Stimulated activated CD4-positive, alpha-beta T cell treated with anti-CD3 and anti-CD28 coated beads, Interleukin-1b, Interleukin-23, amount 100 ng/mL, for 48 hours (primary cell): ENCODE measurements at regions not wholly inside any gene's neighbourhood (a gene's known extent, or its start where the extent isn't known, plus 50 kb on each side); places are given as distances from the start of the nearest gene placed in this dataset.

Source experiments
- DNase-seq: peaks from one replicate; pipeline ENCODE4 v3.0.0-alpha.2; 2020

DNA sequence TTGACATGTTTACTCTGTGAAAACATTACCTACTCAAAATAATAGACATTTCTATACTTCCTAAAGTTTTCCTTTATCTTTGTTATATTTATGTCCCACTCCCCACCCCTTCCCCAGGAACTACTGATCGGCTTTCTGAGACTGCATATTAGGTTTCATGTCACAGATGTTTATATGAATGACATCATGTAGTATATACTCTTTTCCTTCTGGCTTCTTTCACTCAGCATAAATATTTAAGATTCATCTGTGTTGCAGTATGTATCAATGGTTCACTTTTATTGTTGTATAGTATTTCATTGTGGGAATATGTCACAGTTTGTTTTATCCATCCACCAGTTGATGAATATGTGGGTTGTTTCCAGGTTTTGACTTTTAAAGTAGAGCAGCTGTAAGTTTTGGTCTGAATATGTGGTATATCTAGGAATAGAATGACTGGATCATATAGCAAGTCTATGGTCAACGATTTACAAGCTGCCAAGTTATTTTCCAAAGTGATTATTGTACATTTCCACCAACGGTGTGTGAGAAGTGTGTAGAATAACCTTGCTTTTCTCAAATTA lies 73.8 kb upstream of the CAV2 start:
- no peak for DNase-seq

DNA sequence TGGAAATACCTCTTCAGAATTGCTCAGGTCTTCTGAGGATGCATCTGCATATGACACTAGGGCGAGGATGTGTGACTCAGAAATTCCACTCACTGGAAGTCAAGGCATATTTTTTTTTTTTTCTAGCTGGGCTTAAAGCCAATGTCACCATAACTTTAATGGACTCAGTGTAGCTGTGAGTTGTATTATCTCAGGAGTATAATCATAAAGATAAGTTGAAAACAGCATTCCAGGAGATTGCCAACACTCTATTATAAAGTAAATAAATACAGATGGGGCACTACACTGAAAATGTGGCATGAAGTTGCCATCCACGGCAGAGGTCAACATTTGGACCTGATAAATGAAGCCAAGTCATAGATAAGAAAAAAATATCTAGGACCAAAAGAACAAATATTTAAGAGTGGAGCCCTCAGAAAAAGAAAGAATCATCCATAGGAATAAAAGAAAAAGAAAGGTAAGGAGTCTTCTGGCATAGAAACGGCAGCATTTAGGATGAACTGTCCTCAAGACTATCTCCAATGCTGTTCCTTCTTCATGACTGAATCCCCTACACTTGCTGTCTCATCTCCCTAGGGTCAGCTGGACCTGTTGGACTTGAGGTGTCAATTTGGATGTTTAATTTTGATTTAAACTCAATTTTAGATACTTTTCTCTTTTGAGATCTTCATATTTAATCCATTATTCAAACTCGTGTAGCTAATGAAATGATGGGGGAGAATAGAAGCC lies 72.9 kb upstream of the CAV2 start:
- DNase-seq: no peak

DNA sequence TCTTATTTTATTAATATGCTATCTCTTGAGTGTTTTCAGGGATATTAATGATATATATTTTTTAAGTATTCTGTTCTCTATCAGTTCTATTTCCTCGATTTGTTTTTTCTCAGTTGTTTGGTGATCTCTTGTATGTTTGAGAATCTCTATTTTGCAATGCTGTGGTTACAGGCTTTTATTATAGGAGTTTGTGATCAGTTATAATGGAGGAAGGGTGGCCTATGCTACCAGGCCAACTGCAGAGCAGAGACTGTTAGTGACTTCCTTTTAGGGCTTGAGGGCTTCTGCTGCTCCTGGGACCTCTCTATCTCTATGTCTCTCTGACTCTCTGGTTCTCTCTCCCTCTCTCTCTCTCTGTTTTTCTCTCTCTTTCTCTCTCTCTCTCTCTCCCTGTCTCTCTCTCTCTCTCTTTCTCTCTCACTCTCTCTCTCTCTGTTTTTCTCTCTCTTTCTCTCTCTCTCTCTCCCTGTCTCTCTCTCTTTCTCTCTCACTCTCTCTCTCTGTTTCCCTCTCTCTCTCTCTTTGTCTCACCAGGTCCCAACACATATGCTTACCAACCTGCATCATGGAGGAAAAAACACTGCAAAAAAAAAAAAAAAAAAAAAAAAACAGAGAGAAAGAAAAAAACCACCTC lies 69.4 kb upstream of the CAV2 start:
- DNase-seq: no peak

DNA sequence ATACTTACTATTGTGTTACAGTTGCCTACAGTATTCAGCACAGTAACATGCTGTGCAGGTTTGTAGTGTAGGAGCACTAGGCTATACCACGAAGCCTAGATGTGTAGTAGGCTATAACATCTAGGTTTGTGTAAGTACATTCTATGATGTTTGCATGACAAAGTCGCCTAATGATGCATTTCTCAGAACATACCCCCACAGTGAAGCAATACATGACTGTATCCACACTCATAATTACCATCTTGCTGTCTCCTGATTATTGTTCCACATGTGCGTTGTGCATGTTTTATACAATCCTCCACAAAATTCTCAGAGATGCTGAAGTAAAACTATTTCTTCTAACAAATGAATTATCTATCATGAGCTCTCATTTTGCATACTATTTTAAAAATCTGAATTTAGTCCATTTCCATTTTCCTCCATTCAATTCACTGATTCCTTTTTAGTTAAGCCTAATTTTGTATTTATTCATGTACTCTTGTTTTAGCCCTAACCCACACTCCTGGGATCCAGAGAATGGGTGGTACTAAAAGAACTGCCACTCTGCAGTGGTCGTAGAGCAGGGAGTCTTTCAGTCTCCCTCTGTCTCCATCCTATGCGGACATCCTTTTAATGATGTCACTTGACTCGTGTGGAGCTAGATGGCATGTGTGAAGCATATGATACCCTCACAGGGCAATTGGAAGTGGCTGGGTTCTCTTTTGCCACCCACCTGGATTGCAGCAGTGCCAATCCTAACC lies 67.6 kb upstream of the CAV2 start:
- no peak for DNase-seq

DNA sequence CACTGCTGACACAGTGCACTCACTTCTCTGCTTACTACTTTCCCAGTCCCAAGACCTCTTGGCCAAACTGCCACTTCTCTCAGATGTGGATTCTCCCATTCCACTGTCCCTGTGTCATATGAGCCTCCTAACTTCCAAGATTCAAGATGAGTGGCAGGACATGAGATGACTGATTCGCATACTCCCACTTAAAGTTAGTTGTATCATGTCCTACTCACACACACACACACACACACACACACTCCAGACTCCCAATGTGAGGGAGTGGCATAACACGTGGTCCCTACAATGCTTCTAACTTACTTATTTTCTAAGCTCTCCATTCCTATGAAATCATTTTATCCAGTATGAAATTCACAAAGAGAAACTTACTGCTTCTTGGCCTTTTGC lies 67.0 kb upstream of the CAV2 start:
- no peak for DNase-seq

DNA sequence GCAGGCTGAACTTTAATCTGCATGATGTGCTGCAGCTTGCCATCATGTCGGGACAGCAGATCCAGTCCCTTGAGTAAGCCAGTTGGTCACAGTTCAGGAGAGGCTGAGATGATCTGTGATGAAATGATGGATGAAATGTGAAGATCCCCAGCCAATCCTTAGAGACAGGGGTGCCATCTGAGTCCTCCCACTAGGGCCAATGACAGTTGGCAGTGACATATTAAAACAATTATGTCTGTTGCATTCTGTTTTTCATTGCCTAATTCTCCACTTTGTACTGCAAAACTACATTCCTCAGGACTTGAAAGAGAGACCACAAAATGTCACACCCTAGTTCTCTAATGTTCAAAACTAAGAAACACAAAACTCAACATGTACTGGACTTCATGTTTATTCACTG lies 66.3 kb upstream of the CAV2 start:
- no peak for DNase-seq

DNA sequence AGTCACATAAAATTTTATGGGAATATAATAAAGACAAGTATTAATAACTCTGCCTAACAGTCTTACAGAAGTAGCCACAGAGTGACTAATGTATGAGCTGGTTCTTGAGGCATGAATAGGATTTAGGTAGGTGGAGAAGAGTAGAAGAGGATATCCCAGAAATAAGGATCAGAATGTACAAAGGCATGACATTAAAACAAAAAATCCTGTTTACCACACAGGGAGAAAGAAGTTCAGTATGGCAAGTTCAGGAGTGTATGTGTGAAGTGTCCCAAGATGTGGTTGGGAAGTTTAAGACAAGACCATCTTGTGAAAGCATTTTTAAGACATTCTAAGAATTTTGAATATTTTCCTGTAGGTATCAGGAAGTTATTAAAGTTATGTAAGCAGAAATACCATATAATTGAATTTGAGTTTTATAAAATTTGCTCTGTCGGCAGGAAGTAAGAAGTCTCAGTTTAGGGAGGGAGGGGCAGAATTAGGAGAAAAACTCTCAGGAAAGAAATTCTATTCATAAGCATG lies 64.7 kb upstream of the CAV2 start:
- no peak for DNase-seq

DNA sequence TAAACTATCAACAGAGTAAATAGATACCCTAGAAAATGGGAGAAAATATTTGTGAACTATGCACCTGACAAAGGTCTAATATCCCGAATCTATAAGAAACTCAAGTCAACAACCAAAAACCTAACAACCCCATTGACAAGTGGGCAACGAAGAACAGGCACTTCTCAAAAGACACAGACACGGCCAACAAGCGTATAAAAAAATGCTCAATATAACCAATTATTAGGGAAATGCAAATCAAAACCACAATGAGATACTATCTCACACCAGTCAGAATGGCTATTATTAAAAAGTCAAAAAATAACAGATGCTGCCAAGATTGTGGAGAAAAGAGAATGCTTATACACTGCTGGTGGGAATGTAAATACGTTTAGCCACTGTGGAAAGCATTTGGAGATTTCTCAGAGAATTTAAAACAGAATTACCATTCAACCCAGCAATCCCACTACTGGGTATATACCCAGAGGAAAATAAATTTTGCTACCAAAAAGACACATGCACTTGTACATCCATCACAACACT lies 63.2 kb upstream of the CAV2 start:
- DNase-seq: no peak

DNA sequence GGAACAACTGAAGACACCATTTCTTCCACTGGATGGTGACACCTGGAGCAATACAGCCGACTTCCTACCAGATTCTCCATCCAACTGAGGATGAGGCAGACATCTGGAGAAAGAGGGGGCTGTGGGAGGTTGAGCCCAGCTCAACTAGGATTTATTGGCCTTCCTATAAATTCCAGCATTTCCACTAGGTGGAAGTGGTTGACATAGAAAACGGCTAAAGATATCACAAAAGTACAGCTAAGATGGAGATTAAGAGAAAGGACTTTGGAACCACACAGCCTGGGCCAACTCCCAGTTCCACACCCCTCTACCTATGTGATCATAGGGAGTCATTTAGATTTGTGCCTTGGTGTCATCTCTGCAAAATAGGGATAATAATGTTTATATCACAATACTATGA lies 61.3 kb upstream of the CAV2 start:
- DNase-seq: no peak

DNA sequence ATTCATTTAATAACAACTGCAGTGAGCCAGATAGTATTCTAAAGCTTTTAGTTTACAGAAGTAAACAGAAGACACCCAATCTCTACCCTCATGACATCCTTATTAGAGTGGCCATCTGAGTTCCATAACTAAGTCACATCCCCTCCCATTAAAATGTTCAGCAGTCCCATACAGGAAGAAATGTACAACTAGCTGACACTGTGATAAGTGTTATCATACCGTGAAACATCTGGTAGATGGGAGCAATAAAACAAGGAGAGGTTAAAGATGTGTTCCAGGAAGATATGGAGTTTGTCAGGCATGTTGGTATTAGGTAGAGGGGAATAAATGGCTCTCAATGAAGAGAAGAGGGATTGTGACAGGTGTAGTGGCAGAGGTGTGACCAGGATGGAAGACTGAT lies 60.5 kb upstream of the CAV2 start:
- DNase-seq: no peak

DNA sequence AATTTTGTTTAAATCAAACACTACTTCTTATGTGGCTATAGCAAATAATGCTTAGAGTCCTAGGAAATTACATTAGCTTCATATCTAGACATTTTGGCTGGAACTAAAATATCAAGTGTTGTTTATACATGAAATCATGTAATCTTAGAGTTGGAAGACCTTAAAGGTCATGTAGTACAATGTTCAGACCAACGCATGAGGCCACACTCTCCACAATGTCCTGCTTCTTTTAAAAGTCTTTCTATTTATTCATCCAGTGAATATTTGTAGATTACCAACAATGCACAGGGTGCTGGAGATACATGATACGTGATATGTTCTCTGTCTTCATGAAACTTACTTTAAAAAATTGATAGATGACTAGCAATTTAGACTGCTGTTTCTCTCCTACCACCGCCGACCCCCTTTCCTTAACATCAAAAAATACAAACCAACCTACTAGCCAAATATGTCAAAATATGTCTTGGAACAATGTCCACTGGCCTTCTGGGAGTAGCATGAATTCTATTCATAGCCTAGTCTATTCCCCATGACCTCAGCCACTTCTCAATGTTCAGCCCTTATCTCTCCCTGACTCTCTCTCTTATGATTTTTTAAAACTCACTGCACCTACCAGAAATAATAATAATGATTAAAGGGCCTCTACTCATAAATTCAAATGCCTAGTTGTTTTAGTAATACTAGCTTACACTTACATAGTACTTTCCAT lies 59.5 kb upstream of the CAV2 start:
- DNase-seq: no peak

DNA sequence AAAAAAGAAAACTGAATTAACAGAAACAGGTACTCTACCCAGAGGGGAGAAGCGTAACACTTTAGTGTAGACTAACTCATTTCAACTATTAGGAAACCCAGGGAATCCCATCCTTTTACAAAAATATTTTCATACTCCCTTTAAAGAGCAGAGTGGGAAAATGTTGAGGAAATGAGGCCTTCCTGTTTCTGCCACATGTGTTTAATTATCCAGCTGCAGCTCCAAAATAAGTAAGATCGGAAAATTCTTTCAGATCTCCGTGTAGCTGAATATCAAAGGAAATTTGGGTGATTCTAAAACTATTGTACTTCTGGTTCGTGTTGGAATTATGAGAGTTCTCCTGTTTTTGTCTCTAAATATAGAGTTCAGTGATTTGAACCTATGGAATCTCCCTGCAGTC lies 58.0 kb upstream of the CAV2 start:
- DNase-seq: no peak

DNA sequence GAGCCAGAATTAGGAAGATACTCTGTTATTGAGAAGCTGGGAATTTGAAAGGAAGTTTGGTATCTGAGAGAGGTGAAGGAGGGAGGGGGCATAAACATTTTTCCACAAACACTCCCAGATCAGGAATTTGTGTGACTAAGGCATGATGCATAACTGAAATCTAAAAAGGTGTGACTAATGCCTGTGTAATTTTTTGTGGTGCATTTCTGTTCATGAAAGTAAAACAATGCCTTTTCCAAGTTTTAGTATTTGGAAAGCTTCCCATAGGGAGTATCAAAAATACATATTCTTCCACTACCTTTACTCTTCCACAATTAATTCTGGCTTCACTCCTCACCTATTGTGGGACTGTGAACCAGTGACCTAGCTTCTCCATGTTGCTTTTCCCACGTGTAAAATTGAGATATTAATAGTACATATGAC lies 56.4 kb upstream of the CAV2 start:
- DNase-seq: no peak

DNA sequence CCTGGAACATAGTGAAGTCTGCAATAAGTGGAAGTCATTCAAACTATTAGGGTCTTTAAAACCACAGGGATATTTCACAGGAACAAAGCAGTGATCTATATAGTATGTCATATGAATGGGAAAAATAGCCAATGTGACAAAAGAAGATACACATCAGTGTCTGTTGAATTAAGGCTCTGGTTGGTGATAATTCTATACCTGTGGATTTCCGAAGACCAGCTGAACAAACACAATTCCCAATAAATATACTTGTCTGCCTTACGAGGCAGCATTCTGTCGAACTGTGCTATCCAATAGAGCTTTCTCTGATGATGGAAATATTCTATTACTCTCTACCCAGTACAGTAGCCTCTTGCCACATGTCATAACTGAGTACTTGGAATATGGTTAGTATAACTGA lies 55.9 kb upstream of the CAV2 start:
- DNase-seq: no peak

DNA sequence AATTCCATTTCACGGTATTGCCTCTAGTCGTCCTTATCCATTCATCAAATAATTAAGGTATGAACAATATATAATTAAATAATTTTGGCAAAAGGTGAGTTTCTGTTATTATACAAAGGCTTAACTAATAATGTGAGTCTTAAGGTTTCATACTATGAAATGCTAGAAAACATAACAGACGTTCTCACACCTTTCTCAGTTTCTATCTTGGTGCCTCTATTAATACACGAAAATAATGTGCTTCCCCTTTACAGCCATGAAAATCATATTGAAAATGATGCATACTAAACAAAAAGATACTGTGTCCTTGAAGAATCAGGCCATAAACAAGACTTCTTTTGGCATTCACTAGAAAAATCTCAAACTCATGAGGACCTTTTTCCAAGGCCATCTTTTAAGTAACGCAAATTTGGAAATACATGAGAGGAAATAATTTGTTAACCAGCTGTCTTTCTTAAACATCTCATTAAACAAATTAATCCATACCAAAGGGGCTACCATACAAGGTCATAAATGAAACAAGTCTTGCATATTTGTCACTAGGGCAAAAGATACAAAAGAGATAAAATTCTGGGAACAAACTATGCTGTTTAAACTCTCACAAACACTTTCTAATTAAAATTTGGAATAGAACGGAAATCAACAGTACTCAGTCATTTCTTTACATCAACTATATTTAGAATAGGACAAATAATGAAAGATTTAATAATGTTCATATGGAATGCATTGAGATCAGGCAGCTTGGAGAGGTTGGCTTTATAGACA lies 53.9 kb upstream of the CAV2 start:
- no peak for DNase-seq

DNA sequence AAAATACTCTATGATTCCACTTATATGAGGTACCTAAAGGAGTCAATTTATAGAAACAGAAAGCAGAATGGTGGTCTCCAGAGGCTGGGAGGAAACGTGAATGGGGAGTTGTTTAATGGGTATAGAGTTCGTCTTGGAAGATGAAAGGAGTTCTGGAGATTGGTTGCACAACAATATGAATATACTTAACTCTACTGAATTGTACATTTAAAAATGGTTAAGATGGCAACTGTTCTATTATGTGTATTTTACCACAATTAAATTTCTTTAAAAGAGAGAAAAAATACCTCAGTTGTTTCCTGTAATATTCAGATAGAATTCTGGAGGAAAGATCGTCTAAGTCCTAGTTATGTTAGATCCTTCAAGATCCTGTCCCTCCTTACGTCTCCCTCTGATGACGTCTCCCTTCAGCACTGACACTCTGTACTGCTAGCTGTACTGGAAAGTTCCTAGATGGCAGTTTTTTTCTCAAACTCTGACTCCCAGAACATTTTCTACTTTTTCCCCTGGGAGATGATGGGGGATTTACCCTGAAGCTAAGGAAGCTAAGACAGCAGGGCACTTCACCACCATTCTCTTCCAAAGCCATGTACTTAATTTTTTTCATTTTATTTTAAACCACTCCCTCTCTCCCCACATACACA lies 53.2 kb upstream of the CAV2 start:
- no peak for DNase-seq

DNA sequence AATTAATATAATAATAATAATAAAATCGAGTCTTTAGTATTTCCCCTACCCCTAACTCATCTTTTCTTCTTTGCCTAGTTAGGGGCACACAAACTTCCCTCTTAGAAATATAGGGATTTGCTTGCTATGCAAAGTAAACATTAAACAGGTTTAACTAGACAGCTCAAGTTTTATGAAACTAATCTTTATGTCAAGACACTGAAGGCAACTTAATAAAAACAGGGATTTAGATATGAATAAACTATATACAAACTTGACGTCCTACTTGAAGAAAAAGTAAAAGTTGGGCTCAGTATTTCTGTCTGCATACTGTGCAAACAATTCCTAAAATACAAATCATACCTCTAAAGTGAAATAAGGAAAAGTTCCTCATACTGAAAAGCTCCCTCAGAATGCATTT lies 52.1 kb upstream of the CAV2 start:
- no peak for DNase-seq

DNA sequence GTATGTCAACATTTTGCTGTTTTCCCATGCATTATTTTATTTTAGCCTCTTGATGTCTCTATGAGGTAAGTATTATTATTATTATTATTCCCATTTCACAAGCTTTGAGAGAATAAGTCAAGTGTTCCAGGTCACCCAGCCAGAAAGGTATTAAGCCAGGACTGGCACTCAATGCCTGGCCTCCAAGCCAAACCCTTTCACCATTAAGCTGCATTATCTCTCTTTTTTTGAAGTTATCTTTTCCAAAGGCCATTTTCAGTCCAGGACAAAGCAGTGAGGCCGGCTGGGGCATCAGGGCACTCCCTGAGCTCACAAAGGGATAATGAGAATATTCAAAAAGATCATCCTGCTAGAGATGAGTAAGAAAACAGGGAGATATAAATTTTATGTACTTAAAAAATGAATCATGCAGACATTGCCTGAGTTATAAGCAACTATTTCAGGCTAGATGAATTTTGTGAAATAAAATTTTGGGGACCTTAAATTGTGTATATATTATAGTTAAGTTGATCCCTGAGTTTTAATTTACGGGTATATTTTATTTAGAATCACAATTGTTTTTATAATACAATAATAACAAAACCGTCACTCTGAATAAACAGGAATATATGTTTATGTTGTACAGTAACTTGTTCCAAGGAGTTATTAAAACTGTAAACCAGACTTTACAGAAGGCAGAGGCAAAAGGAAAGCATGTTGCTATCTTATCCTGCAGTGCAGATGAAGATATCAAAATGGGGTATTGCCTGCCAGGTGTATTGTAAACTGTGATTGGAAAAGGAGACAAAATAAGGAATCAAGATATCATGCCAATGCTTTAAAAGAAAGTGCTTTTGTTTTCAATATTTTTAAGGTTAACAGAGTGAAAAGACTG lies 51.3 kb upstream of the CAV2 start:
- DNase-seq: no peak

DNA sequence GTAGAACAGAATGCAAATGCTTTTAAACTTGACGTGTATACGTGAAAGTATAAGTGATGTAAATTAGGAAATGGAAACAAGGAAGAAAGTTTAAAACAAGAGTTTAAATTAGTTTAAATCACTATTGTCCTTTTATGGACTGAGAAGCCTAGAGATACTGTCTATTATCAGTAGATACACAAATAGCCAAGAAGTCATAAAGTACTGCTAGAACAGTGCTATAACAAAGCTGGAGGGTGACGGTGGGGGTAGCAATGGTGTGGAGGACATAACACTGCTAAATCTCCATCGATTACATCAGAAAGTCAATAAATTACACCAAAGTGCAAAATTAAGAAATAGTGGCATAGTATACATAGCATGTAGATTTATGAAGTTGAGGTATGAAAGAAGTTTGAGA lies 50.1 kb upstream of the CAV2 start:
- DNase-seq: no peak
